OCI-LY7 (cell line): ENCODE measurements at regions not wholly inside any gene's neighbourhood (a gene's known extent, or its start where the extent isn't known, plus 50 kb on each side); places are given as distances from the start of the nearest gene placed in this dataset.

Experiments
- CTCF ChIP-seq: fragments of 200-600 bp; sonication (generic); conservative IDR thresholded peaks from 2 replicates; pipeline ENCODE4 v1.5.1; 2014; ENCODE audit warnings: mild to moderate bottlenecking, antibody characterized with exemption, low read length, moderate library complexity, mixed read lengths
- EZH2phosphoT487 ChIP-seq: fragments of 200-600 bp; sonication (generic); IDR thresholded peaks from 2 replicates; pipeline ENCODE4 v1.6.1; 2018; ENCODE audit warnings: low read depth, borderline replicate concordance, mild to moderate bottlenecking, mixed run types, antibody characterized with exemption, low read length, moderate library complexity, mixed read lengths

GRCh38 chr12:123037791-123038190 is 57.3 kb downstream of the ARL6IP4 start:
- TF ChIP-seq CTCF, result no peak
- no peak for TF ChIP-seq EZH2phosphoT487
